HCT116 (cell line): ENCODE measurements at regions not wholly inside any gene's neighbourhood (a gene's known extent, or its start where the extent isn't known, plus 50 kb on each side); places are given as distances from the start of the nearest gene placed in this dataset.

Experiments used
- ATAC-seq: fragments of 200-7000 bp; cut with Tn5 transposase; 2 replicates; pipeline ENCODE4 v1.9.1; 2020; ENCODE audit warnings: mild to moderate bottlenecking, moderate library complexity
- BruUV-seq: library from RNA; stranded (reverse); fragments of 400-500 nt; replicated peaks from 2 replicates; lab custom pipeline; 2021; lab: Mats Ljungman, UMichigan
- CTCF ChIA-PET: fragments of 300-600 bp; sonication (Branson Sonifier 250); formaldehyde crosslinking; loops from one replicate; lab custom pipeline; 2021; ENCODE audit warnings: antibody characterized with exemption; lab: Charles Lee
- POLR2A ChIA-PET: fragments of 300-600, 350-600 bp; sonication (Branson Sonifier 250); formaldehyde crosslinking; loops from one replicate; lab custom pipeline; 2021; ENCODE audit warnings: antibody characterized with exemption; lab: Charles Lee
- RAD21 ChIA-PET, 2 experiments: fragments of 300-600 bp; sonication (Branson Sonifier 250); formaldehyde crosslinking; loops; one replicate each; lab custom pipeline; 2023; ENCODE audit warnings: low total read pairs in 2 of 2; ENCODE audit not compliant: uncharacterized antibody in 2 of 2, unreplicated experiment in 2 of 2, low non-redundant PET in 1 of 2; lab: Charles Lee
- DNase-seq: peaks from one replicate; pipeline ENCODE4 v3.0.0-alpha.2; 2010; ENCODE audit warnings: low read depth, low spot score
- H2AFZ ChIP-seq: fragments of 200-600 bp; shearing (Covaris generic), sonication (generic); 2 replicates; pipeline ENCODE4 v1.6.1; 2017; ENCODE audit warnings: low read depth, mixed run types, mixed read lengths, antibody characterized with exemption, low read length; ENCODE audit not compliant: poor library complexity, severe bottlenecking
- H3K27ac ChIP-seq: 2 replicates; pipeline ENCODE4 v1.5.1; 2012; ENCODE audit warnings: low read depth, low read length
- H3K27me3 ChIP-seq: fragments of 200-600 bp; sonication (generic); 2 replicates; pipeline ENCODE4 v1.6.1; 2016; ENCODE audit warnings: mixed run types, low read length, mixed read lengths; ENCODE audit not compliant: insufficient read depth
- H3K36me3 ChIP-seq, 2 experiments: fragments of 200-500 bp in 1 of 2; fragments of 200-600 bp in 1 of 2; sonication (Bioruptor generic) in 1 of 2; sonication (generic) in 1 of 2; 2 replicates each; pipeline versions ENCODE4 v1.5.1 to v1.6.1; 2014 to 2016; ENCODE audit warnings: low read length in 2 of 2, inconsistent platforms in 1 of 2, mixed read lengths in 1 of 2, mixed run types in 1 of 2; ENCODE audit not compliant: insufficient read depth in 2 of 2, control insufficient read depth in 1 of 2
- H3K4me1 ChIP-seq, 2 experiments: fragments of 200-600 bp in 1 of 2; sonication (generic) in 1 of 2; 2 replicates each; pipeline versions ENCODE4 v1.5.1 to v1.6.1; 2012 to 2017; ENCODE audit warnings: low read length in 2 of 2, inconsistent platforms in 1 of 2, mild to moderate bottlenecking in 1 of 2, mixed read lengths in 1 of 2, mixed run types in 1 of 2, moderate library complexity in 1 of 2; ENCODE audit not compliant: insufficient read depth in 2 of 2, control insufficient read depth in 1 of 2
- H3K4me2 ChIP-seq: fragments of 200-600 bp; sonication (generic); 2 replicates; pipeline ENCODE4 v1.6.1; 2017; ENCODE audit warnings: mixed run types, low read length, mixed read lengths
- H3K4me3 ChIP-seq, 2 experiments: fragments of 200-600 bp in 1 of 2; sonication (generic) in 1 of 2; replicated peaks in 1 of 2; 2 replicates each; pipeline ENCODE4 v1.5.1; 2011 to 2016; ENCODE audit warnings: low read length in 2 of 2, control low read depth in 1 of 2, low read depth in 1 of 2, mild to moderate bottlenecking in 1 of 2, mixed read lengths in 1 of 2, mixed run types in 1 of 2
- H3K79me2 ChIP-seq: fragments of 200-600 bp; sonication (generic); 2 replicates; pipeline ENCODE4 v1.6.1; 2017; ENCODE audit warnings: mild to moderate bottlenecking, mixed run types, low read length, moderate library complexity, mixed read lengths; ENCODE audit not compliant: insufficient read depth
- H3K9ac ChIP-seq: fragments of 200-600 bp; sonication (generic); 2 replicates; pipeline ENCODE4 v1.6.1; 2016; ENCODE audit warnings: low read length, mixed read lengths
- H3K9me2 ChIP-seq: fragments of 200-600 bp; sonication (generic), shearing (Covaris generic); 2 replicates; pipeline ENCODE4 v1.6.1; 2017; ENCODE audit warnings: mixed run types, mild to moderate bottlenecking, moderate library complexity; ENCODE audit not compliant: insufficient read depth
- H3K9me3 ChIP-seq, 2 experiments: fragments of 200-500 bp in 1 of 2; fragments of 200-600 bp in 1 of 2; sonication (Bioruptor generic) in 1 of 2; sonication (generic) in 1 of 2; 2 replicates each; pipeline ENCODE4 v1.6.1; 2014 to 2017; ENCODE audit warnings: low read length in 2 of 2, mixed read lengths in 2 of 2, inconsistent platforms in 1 of 2, low read depth in 1 of 2, mild to moderate bottlenecking in 1 of 2, mixed run types in 1 of 2, moderate library complexity in 1 of 2; ENCODE audit not compliant: control insufficient read depth in 1 of 2, insufficient read depth in 1 of 2
- H4K20me1 ChIP-seq: fragments of 200-600 bp; sonication (generic), shearing (Covaris generic); 2 replicates; pipeline ENCODE4 v1.6.1; 2017; ENCODE audit warnings: mixed run types, mild to moderate bottlenecking, moderate library complexity; ENCODE audit not compliant: insufficient read depth
- ATF3 ChIP-seq: IDR thresholded peaks from 2 replicates; pipeline ENCODE4 v1.6.1; 2012
- CBX3 ChIP-seq: IDR thresholded peaks from 2 replicates; pipeline ENCODE4 v1.6.1; 2012; ENCODE audit warnings: low read depth
- EZH2phosphoT487 ChIP-seq: fragments of 200-600 bp; IDR thresholded peaks from 2 replicates; pipeline ENCODE4 v1.6.1; 2018; ENCODE audit warnings: antibody characterized with exemption, borderline replicate concordance
- POLR2A ChIP-seq: IDR thresholded peaks from 2 replicates; pipeline ENCODE4 v1.7.0; 2011; ENCODE audit warnings: borderline replicate concordance; ENCODE audit not compliant: insufficient read depth, insufficient read length; ENCODE audit errors: extremely low read depth
- RAD21 ChIP-seq: IDR thresholded peaks from 2 replicates; pipeline ENCODE4 v1.6.1; 2012; ENCODE audit warnings: low read depth, mild to moderate bottlenecking
- TCF7L2 ChIP-seq: IDR thresholded peaks from 2 replicates; pipeline ENCODE4 v1.7.0; 2011; ENCODE audit warnings: borderline replicate concordance, inconsistent platforms; ENCODE audit not compliant: insufficient read depth, insufficient read length; ENCODE audit errors: extremely low read depth
- ZNF274 ChIP-seq: fragments of 200-500 bp; sonication (Bioruptor generic); IDR thresholded peaks from 2 replicates; pipeline ENCODE4 v1.6.1; 2014; ENCODE audit warnings: mild to moderate bottlenecking, low read depth, low read length, inconsistent platforms
- intact Hi-C: fragments of 100-400 bp; cut with micrococcal nuclease; formaldehyde crosslinking; loops from 2 replicates; pipeline ENCODE4 v1.10.0; 2022

- H2AFZ ChIP-seq = no peak overlapping the region
- ChIA-PET RAD21 (no interaction called here), CTCF (no interaction called here), POLR2A (no interaction called here)
- H3K4me2 ChIP-seq = no peak overlapping the region
- DNase-seq = no peak
- no peaks in the 10 kb centered on the region for H3K27me3 ChIP-seq
- peaks cover 15 to 37% of the 10 kb centered on the region in 2 experiments for H3K4me1 ChIP-seq
- H3K27ac ChIP-seq = no peak overlapping the region
- no peak for TF ChIP-seq RAD21
- TF ChIP-seq EZH2phosphoT487 = no peak
- no peak for TF ChIP-seq ZNF274
- TF ChIP-seq CBX3 = no peak
- TF ChIP-seq POLR2A = no peak
- TF ChIP-seq TCF7L2 = peak; percentile 24
- no peaks in the 10 kb centered on the region for H4K20me1 ChIP-seq
- no peaks in the 10 kb centered on the region for H3K79me2 ChIP-seq
- no peak overlapping the region for H3K4me3 ChIP-seq
- ATAC-seq = no peak
- no TSS peak for BruUV-seq
- H3K9ac ChIP-seq = no peak overlapping the region
- H3K9me2 ChIP-seq = no peaks in the 10 kb centered on the region
- H3K36me3 ChIP-seq = no peaks in the 10 kb centered on the region
- intact Hi-C loops = no loop called here
- no peaks in the 10 kb centered on the region for H3K9me3 ChIP-seq
These were observed 81.9 kb upstream of the HNF1B start for GRCh38 chr17:37826497-37827430.

DNA sequence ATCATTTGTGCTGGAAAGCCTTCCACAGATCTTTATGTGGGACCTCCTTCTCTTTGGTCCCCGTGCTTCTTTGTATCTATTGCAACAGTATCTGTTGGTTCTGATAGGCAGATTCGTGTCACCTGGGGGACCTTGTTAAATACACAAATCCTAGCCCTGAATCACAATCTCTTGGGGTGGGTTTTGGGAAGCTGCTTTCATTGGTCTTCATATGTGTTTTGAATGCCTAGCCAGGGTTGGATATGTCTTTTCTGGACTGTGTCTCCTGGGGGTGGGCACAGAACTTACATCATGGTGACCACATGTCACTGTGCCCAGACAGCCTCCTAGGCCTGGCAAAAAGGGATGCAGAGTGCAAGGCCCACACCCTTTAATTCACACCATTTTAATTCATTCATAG is 81.0 kb upstream of the HNF1B start:
- ChIA-PET CTCF (interaction anchor here (1.9 kb wide), 1 partner anchor 10 kb away, joined by 10 read pairs; no protein-coding TSS in a partner anchor), RAD21 (no interaction called here), POLR2A (no interaction called here)
- Histone ChIP-seq H2AFZ (no peak overlapping the region), H3K4me3 (no peak overlapping the region), H3K9ac (no peak overlapping the region), H3K9me3 (no peaks in the 10 kb centered on the region), H3K79me2 (no peaks in the 10 kb centered on the region), H3K4me1 (peaks cover 15 to 40% of the 10 kb centered on the region in 2 experiments), H4K20me1 (no peaks in the 10 kb centered on the region), H3K36me3 (no peaks in the 10 kb centered on the region), H3K27ac (no peak overlapping the region), H3K27me3 (no peaks in the 10 kb centered on the region), H3K9me2 (no peaks in the 10 kb centered on the region), H3K4me2 (no peak overlapping the region)
- TF ChIP-seq TCF7L2 (no peak), RAD21 (no peak), ATF3 (no peak)
- DNase-seq (no peak), ATAC-seq (no peak)
- intact Hi-C loops = no loop called here
- BruUV-seq = no TSS peak
